MM.1S (cell line): ENCODE measurements at regions not wholly inside any gene's neighbourhood (a gene's known extent, or its start where the extent isn't known, plus 50 kb on each side); places are given as distances from the start of the nearest gene placed in this dataset.

Experiments
- DNase-seq: peaks from one replicate; pipeline ENCODE4 v3.0.0-alpha.2; 2015
- H2AFZ ChIP-seq: fragments of 300-600 bp; sonication (generic); 2 replicates; pipeline ENCODE4 v1.6.0; 2016; ENCODE audit warnings: antibody characterized with exemption, low read length
- H3F3A ChIP-seq: fragments of 300-600 bp; sonication (generic); 2 replicates; pipeline ENCODE4 v1.6.1; 2016; ENCODE audit warnings: mild to moderate bottlenecking, antibody characterized with exemption, low read length, moderate library complexity, mixed read lengths; ENCODE audit not compliant: insufficient read depth
- H3K27ac ChIP-seq: fragments of 300-600 bp; sonication (generic); 2 replicates; pipeline ENCODE4 v1.5.1; 2016; ENCODE audit warnings: mild to moderate bottlenecking, low read length
- H3K27me3 ChIP-seq: fragments of 300-600 bp; sonication (generic); replicated peaks from 2 replicates; pipeline ENCODE4 v1.6.0; 2016; ENCODE audit warnings: low read length; ENCODE audit not compliant: insufficient read depth
- H3K36me3 ChIP-seq: fragments of 300-600 bp; sonication (generic); replicated peaks from 2 replicates; pipeline ENCODE4 v1.6.1; 2016; ENCODE audit warnings: mild to moderate bottlenecking, low read length, mixed read lengths; ENCODE audit not compliant: insufficient read depth
- H3K4me1 ChIP-seq: fragments of 300-600 bp; sonication (generic); 2 replicates; pipeline ENCODE4 v1.6.1; 2016; ENCODE audit warnings: low read length, mixed read lengths
- H3K4me2 ChIP-seq: fragments of 300-600 bp; sonication (generic); 2 replicates; pipeline ENCODE4 v1.6.0; 2016; ENCODE audit warnings: low read depth, low read length
- H3K4me3 ChIP-seq: fragments of 300-600 bp; sonication (generic); 2 replicates; pipeline ENCODE4 v1.5.1; 2016; ENCODE audit warnings: low read length, mixed read lengths
- H3K79me2 ChIP-seq: fragments of 300-600 bp; sonication (generic); 2 replicates; pipeline ENCODE4 v1.6.1; 2016; ENCODE audit warnings: mixed run types, low read length, mixed read lengths
- H3K9ac ChIP-seq: fragments of 300-600 bp; sonication (generic); 2 replicates; pipeline ENCODE4 v1.6.1; 2016; ENCODE audit warnings: low read length, mixed read lengths
- H3K9me2 ChIP-seq: fragments of 300-600 bp; sonication (generic); replicated peaks from 2 replicates; pipeline ENCODE4 v1.6.1; 2016; ENCODE audit warnings: mild to moderate bottlenecking, low read length, mixed read lengths; ENCODE audit not compliant: insufficient read depth
- H3K9me3 ChIP-seq: fragments of 300-600 bp; sonication (generic); replicated peaks from 2 replicates; pipeline ENCODE4 v1.6.1; 2016; ENCODE audit warnings: mild to moderate bottlenecking, low read length, mixed read lengths; ENCODE audit not compliant: insufficient read depth
- H4K20me1 ChIP-seq: fragments of 300-600 bp; sonication (generic); 2 replicates; pipeline ENCODE4 v1.6.1; 2016; ENCODE audit warnings: mild to moderate bottlenecking, low read length, moderate library complexity, mixed read lengths; ENCODE audit not compliant: insufficient read depth
- EZH2 ChIP-seq: fragments of 300-600 bp; sonication (generic); optimal IDR thresholded peaks from 2 replicates; pipeline ENCODE3; 2017; ENCODE audit warnings: low read depth, mild to moderate bottlenecking, antibody characterized with exemption, low read length, mixed read lengths
- EZH2phosphoT487 ChIP-seq: fragments of 300-600 bp; sonication (generic); IDR thresholded peaks from 2 replicates; pipeline ENCODE4 v1.6.1; 2018; ENCODE audit warnings: antibody characterized with exemption, low read length
- TF ChIP-seq, protein P1 (sequence below): fragments of 300-600 bp; sonication (generic); IDR thresholded peaks from 2 replicates; pipeline ENCODE4 v1.5.1; 2016; ENCODE audit warnings: antibody characterized with exemption, low read length, mixed read lengths

DNA sequence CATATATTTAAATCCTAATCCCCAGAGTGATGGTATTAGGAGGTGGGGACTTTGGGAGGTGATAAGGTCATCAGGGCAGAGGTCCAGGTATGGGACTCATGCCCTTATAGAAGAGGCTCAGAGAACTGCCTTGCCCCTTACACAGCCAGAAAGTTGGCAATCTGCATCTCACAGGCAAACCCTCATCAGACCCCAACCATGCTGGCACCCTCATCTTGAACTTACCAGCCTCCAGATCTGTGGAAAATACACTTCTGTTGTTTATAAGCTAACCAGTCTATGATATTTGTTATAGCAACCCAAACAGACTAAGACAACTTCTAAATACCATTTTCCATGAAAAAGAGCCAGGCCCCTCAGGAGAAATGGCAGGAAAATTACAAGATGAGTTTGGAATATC is 69.3 kb upstream of the PRDX6 start:
- Histone ChIP-seq H3K4me1 (peaks cover 7% of the 10 kb centered on the region), H4K20me1 (no peaks in the 10 kb centered on the region), H3K36me3 (no peaks in the 10 kb centered on the region), H3K4me3 (no peak overlapping the region), H3K9me2 (no peaks in the 10 kb centered on the region), H3K4me2 (no peak overlapping the region), H3K27ac (no peak overlapping the region), H3K9me3 (no peaks in the 10 kb centered on the region), H3K79me2 (no peaks in the 10 kb centered on the region), H3K27me3 (no peaks in the 10 kb centered on the region), H3K9ac (no peak overlapping the region), H2AFZ (no peak overlapping the region), H3F3A (no peaks in the 10 kb centered on the region)
- no peak for TF ChIP-seq EZH2
- TF ChIP-seq, protein P1, sequence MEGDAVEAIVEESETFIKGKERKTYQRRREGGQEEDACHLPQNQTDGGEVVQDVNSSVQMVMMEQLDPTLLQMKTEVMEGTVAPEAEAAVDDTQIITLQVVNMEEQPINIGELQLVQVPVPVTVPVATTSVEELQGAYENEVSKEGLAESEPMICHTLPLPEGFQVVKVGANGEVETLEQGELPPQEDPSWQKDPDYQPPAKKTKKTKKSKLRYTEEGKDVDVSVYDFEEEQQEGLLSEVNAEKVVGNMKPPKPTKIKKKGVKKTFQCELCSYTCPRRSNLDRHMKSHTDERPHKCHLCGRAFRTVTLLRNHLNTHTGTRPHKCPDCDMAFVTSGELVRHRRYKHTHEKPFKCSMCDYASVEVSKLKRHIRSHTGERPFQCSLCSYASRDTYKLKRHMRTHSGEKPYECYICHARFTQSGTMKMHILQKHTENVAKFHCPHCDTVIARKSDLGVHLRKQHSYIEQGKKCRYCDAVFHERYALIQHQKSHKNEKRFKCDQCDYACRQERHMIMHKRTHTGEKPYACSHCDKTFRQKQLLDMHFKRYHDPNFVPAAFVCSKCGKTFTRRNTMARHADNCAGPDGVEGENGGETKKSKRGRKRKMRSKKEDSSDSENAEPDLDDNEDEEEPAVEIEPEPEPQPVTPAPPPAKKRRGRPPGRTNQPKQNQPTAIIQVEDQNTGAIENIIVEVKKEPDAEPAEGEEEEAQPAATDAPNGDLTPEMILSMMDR, result no peak
- TF ChIP-seq EZH2phosphoT487, result no peak
- no peak for DNase-seq

DNA sequence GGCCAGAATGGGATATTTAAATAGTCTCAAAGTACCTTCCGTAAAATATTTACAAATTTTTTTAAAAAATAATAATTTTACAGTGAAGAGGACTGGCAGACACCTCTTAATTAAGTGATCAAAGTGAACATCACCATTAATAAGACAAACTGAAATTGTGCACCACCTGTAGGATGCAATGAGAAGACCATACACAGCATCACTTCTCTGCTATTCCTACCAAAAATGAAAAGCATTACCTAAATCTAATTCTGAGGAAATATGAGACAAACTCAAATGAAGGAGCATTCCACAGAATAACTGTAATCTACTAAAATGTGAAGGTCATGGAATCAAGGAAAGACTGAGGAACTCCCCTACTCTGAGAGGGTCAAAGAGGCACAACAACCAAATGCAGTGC is 68.2 kb upstream of the PRDX6 start:
- Histone ChIP-seq H3K4me1 (peaks cover 7% of the 10 kb centered on the region), H3K9me2 (no peaks in the 10 kb centered on the region), H3K79me2 (no peaks in the 10 kb centered on the region), H3K36me3 (no peaks in the 10 kb centered on the region), H4K20me1 (no peaks in the 10 kb centered on the region), H3K27me3 (no peaks in the 10 kb centered on the region), H3K9ac (no peak overlapping the region), H3K4me3 (no peak overlapping the region), H2AFZ (no peak overlapping the region), H3K27ac (no peak overlapping the region), H3K9me3 (no peaks in the 10 kb centered on the region), H3K4me2 (no peak overlapping the region), H3F3A (no peaks in the 10 kb centered on the region)
- no peak for DNase-seq
- TF ChIP-seq EZH2phosphoT487 (no peak), EZH2 (no peak)
- TF ChIP-seq, protein P1, result no peak

DNA sequence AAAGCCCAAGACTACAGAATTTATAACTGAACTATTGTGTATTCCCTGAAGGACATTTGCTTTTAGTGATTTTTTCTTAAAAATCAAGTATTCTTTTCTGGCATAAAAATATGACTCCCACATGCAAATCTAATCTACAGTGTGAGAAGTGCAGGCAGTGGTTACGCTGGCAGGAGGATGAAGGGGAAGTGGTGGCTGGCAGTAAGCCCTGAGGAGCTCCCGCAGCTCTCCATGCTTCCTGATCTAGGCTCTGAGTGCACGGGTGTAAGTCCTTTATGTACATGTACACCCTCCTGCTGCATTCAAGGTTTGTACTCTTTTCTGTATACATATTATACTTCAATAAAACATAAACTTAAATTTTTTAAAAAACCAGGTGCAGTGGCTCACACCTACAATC is 67.5 kb upstream of the PRDX6 start:
- Histone ChIP-seq H3K9me3 (no peaks in the 10 kb centered on the region), H3K9ac (no peak overlapping the region), H3K9me2 (no peaks in the 10 kb centered on the region), H3K36me3 (no peaks in the 10 kb centered on the region), H3F3A (no peaks in the 10 kb centered on the region), H3K4me3 (no peak overlapping the region), H4K20me1 (no peaks in the 10 kb centered on the region), H3K4me2 (no peak overlapping the region), H3K4me1 (peaks cover 7% of the 10 kb centered on the region), H3K27me3 (no peaks in the 10 kb centered on the region), H3K79me2 (no peaks in the 10 kb centered on the region), H3K27ac (no peak overlapping the region), H2AFZ (no peak overlapping the region)
- no peak for DNase-seq
- TF ChIP-seq EZH2phosphoT487 (no peak), EZH2 (no peak)
- TF ChIP-seq, protein P1, result no peak
